Trophoblast cell (in vitro differentiated cells and primary cell): ENCODE measurements at regions not wholly inside any gene's neighbourhood (a gene's known extent, or its start where the extent isn't known, plus 50 kb on each side); places are given as distances from the start of the nearest gene placed in this dataset.
A peak's percentile ranks its signal among the peaks of the same experiment; 100 is the strongest.

Experiments
- DNase-seq, 2 donors: peaks; one replicate each; pipeline ENCODE4 v3.0.0-alpha.2; 2016
- H2AFZ ChIP-seq: 2 replicates; pipeline ENCODE4 v1.6.1; 2013; ENCODE audit warnings: low read length, moderate library complexity, mild to moderate bottlenecking; ENCODE audit not compliant: insufficient read depth, poor library complexity
- H2AK5ac ChIP-seq: 2 replicates; pipeline ENCODE4 v1.6.1; 2013; ENCODE audit warnings: mild to moderate bottlenecking, low read length
- H2BK120ac ChIP-seq: 2 replicates; pipeline ENCODE4 v1.6.1; 2013; ENCODE audit warnings: low read length, mild to moderate bottlenecking, moderate library complexity; ENCODE audit not compliant: insufficient read depth, poor library complexity
- H2BK12ac ChIP-seq: 2 replicates; pipeline ENCODE4 v1.6.1; 2013; ENCODE audit warnings: mild to moderate bottlenecking, low read length, moderate library complexity
- H2BK5ac ChIP-seq: 2 replicates; pipeline ENCODE4 v1.6.1; 2013; ENCODE audit warnings: low read length, low read depth, moderate library complexity, mild to moderate bottlenecking; ENCODE audit not compliant: poor library complexity
- H3K14ac ChIP-seq: 2 replicates; pipeline ENCODE4 v1.6.1; 2013; ENCODE audit warnings: mild to moderate bottlenecking, low read length
- H3K18ac ChIP-seq: 2 replicates; pipeline ENCODE4 v1.6.1; 2013; ENCODE audit warnings: mild to moderate bottlenecking, low read length
- H3K23ac ChIP-seq: 2 replicates; pipeline ENCODE4 v1.6.1; 2013; ENCODE audit warnings: low read length
- H3K27ac ChIP-seq: 2 replicates; pipeline ENCODE4 v1.5.1; 2013; ENCODE audit warnings: low read depth, mild to moderate bottlenecking, inconsistent platforms, low read length, moderate library complexity
- H3K27me3 ChIP-seq: 2 replicates; pipeline ENCODE4 v1.6.1; 2013; ENCODE audit warnings: inconsistent platforms, mild to moderate bottlenecking, low read length, moderate library complexity; ENCODE audit not compliant: insufficient read depth
- H3K36me3 ChIP-seq, 2 experiments: 1 replicate in 1 of 2; 2 replicates in 1 of 2; pipeline ENCODE4 v1.6.1; 2013; ENCODE audit warnings: low read length in 2 of 2, mild to moderate bottlenecking in 2 of 2, moderate library complexity in 1 of 2; ENCODE audit not compliant: insufficient read depth in 2 of 2, control insufficient read depth in 1 of 2
- H3K4ac ChIP-seq: 2 replicates; pipeline ENCODE4 v1.6.1; 2013; ENCODE audit warnings: low read depth, mild to moderate bottlenecking, low read length, moderate library complexity
- H3K4me1 ChIP-seq, 2 experiments: 1 replicate in 1 of 2; 2 replicates in 1 of 2; pipeline ENCODE4 v1.6.1; 2013; ENCODE audit warnings: low read length in 2 of 2, mild to moderate bottlenecking in 2 of 2, moderate library complexity in 1 of 2; ENCODE audit not compliant: insufficient read depth in 2 of 2, control insufficient read depth in 1 of 2
- H3K4me2 ChIP-seq: 2 replicates; pipeline ENCODE4 v1.6.1; 2013; ENCODE audit warnings: inconsistent platforms, mild to moderate bottlenecking, low read length, moderate library complexity
- H3K4me3 ChIP-seq: 2 replicates; pipeline ENCODE4 v1.5.1; 2013; ENCODE audit warnings: mild to moderate bottlenecking, low read depth, low read length, inconsistent platforms
- H3K79me1 ChIP-seq: one replicate; pipeline ENCODE4 v1.6.1; 2013; ENCODE audit warnings: low read length
- H3K79me2 ChIP-seq: 2 replicates; pipeline ENCODE4 v1.6.1; 2013; ENCODE audit warnings: low read length, mild to moderate bottlenecking; ENCODE audit not compliant: control insufficient read depth, insufficient read depth, poor library complexity
- H3K9ac ChIP-seq: 2 replicates; pipeline ENCODE4 v1.6.1; 2013; ENCODE audit warnings: mild to moderate bottlenecking, low read length
- H3K9me3 ChIP-seq: 2 replicates; pipeline ENCODE4 v1.6.1; 2013; ENCODE audit warnings: low read depth, mild to moderate bottlenecking, control low read depth, inconsistent platforms, low read length; ENCODE audit not compliant: insufficient read depth
- H4K12ac ChIP-seq: 2 replicates; pipeline ENCODE4 v1.6.1; 2013; ENCODE audit warnings: low read depth, mild to moderate bottlenecking, low read length, moderate library complexity
- H4K8ac ChIP-seq: 2 replicates; pipeline ENCODE4 v1.6.1; 2013; ENCODE audit warnings: low read depth, mild to moderate bottlenecking, low read length, moderate library complexity
- H4K91ac ChIP-seq: one replicate; pipeline ENCODE4 v1.6.1; 2013; ENCODE audit warnings: low read depth, mild to moderate bottlenecking, low read length, moderate library complexity
- WGBS: extraction: QIAGEN DNeasy Blood & Tissue Kit; methylation state at CpG from one replicate; pipeline ENCODE4 v1.1.7; 2013; ENCODE audit warnings: missing lambda C conversion rate; ENCODE audit not compliant: insufficient read length, insufficient coverage; ENCODE audit errors: extremely low coverage; 5-methylcytosine and 5-hydroxymethylcytosine counted together

DNA sequence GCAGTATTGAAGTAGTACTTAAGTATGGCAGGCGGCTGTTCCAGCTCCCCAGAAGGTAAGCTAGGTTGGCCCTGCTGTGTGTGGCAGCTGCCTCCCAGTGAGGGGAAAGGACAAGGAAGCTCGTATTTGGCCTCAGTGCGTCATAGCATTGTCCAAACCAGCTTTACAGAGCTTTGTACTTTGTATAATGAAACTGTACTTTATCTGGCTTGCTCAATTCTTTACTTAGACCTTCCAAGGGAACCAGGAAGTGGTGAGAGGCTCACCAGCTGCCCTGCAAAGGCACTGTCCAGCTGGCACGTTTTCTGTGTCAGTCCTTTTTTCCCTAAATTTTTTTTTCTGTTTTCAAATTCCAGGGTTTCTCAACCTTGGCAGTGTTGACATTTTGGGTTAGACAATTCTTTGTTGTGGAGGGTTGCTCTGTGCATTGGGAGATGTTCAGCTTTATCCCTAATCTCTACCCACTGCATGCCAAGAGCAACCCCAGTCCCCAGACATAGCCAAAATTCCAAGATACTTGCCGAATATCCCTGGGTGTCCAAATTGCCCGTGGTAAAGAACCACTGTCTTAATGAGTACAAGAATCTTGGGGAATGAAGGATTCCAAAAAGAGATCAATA lies 474.5 kb downstream of the LRRC70 start:
- no peak overlapping the region for H4K8ac ChIP-seq

DNA sequence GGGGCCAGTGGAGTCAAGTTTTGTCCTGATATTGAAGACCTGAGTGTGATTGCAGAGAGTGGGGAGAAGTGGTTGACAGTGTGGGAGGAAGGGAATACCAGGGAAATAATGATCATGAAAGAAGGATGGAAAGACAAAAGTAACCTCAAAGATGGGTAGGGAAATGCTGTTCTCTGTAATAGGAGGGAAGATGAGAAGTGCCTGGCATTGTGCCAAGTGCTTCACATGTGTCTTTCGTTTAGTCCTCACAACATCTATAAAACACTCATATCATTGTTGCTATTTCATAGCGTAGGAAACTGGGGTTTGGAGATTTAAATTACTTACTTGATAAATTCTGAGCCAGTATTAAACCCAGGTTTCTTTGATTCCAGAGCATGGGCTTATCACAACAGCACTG lies 472.3 kb downstream of the LRRC70 start:
- H3K4me1 ChIP-seq: peaks cover 0 to 2% of the 10 kb centered on the region in 2 experiments
- no peak overlapping the region for H3K4ac ChIP-seq
- no CpG with 5 or more reads among the region's 2 CpGs for WGBS
- H4K91ac ChIP-seq: no peak overlapping the region
- H3K4me3 ChIP-seq: no peak overlapping the region
- no peak overlapping the region for H3K9ac ChIP-seq
- no peaks in the 10 kb centered on the region for H3K36me3 ChIP-seq
- H3K18ac ChIP-seq: no peak overlapping the region
- no peak overlapping the region for H3K4me2 ChIP-seq
- no peak overlapping the region for H4K12ac ChIP-seq
- H3K79me2 ChIP-seq: no peaks in the 10 kb centered on the region
- no peak overlapping the region for H2BK120ac ChIP-seq
- no peak overlapping the region for H3K23ac ChIP-seq
- no peak overlapping the region for H2BK5ac ChIP-seq
- no peak overlapping the region for H2AFZ ChIP-seq
- H4K8ac ChIP-seq: no peak overlapping the region
- H3K9me3 ChIP-seq: no peaks in the 10 kb centered on the region
- DNase-seq: no peak
- H3K27ac ChIP-seq: no peak overlapping the region
- H3K79me1 ChIP-seq: no peaks in the 10 kb centered on the region
- no peaks in the 10 kb centered on the region for H3K27me3 ChIP-seq
- no peak overlapping the region for H2BK12ac ChIP-seq
- no peak overlapping the region for H2AK5ac ChIP-seq
- H3K14ac ChIP-seq: no peak overlapping the region

More for the DNA sequence above, 474.5 kb downstream of the LRRC70 start:
- H3K36me3 ChIP-seq: no peaks in the 10 kb centered on the region
- H2BK5ac ChIP-seq: no peak overlapping the region
- H3K9me3 ChIP-seq: no peaks in the 10 kb centered on the region
- H3K14ac ChIP-seq: no peak overlapping the region
- H2AFZ ChIP-seq: no peak overlapping the region
- H2BK12ac ChIP-seq: no peak overlapping the region
- no peak overlapping the region for H3K27ac ChIP-seq
- peak in 1 of 2 donors; percentile 3 for DNase-seq
- H2BK120ac ChIP-seq: no peak overlapping the region
- H3K4ac ChIP-seq: no peak overlapping the region
- H3K9ac ChIP-seq: no peak overlapping the region
- H3K79me1 ChIP-seq: no peaks in the 10 kb centered on the region
- H3K23ac ChIP-seq: no peak overlapping the region
- H3K4me3 ChIP-seq: no peak overlapping the region
- peaks cover 0 to 2% of the 10 kb centered on the region in 2 experiments for H3K4me1 ChIP-seq
- H2AK5ac ChIP-seq: no peak overlapping the region
- no peak overlapping the region for H3K18ac ChIP-seq
- H3K79me2 ChIP-seq: no peaks in the 10 kb centered on the region
- H3K27me3 ChIP-seq: no peaks in the 10 kb centered on the region
- no peak overlapping the region for H3K4me2 ChIP-seq
- H4K12ac ChIP-seq: no peak overlapping the region
- WGBS: no CpG with 5 or more reads among the region's 6 CpGs
- H4K91ac ChIP-seq: no peak overlapping the region

DNA sequence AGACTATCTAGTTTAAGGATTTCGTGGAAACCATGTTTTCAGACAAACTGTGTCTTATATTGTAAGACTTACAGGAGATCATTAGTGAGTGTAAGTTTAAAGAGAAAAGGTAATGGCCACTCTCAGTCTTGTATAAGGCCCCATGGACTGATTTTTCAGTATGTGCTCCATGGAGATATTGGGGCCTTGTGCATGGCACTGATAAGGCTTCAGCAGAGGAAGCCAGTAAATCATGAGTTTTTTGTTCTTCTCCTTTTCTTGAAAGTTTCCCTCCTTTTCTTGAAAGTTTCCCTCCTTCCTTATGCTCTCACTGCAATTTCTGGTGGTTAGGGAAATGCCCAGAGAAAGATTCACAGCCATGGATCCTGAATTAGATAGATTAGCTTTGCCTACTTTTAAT lies 471.3 kb downstream of the LRRC70 start:
- H3K9ac ChIP-seq: no peak overlapping the region
- no peak overlapping the region for H3K4ac ChIP-seq
- H4K12ac ChIP-seq: no peak overlapping the region
- no peak overlapping the region for H3K4me3 ChIP-seq
- H4K8ac ChIP-seq: no peak overlapping the region
- no peaks in the 10 kb centered on the region for H3K36me3 ChIP-seq
- H3K23ac ChIP-seq: no peak overlapping the region
- H3K18ac ChIP-seq: no peak overlapping the region
- no peaks in the 10 kb centered on the region for H3K79me1 ChIP-seq
- H3K4me1 ChIP-seq: no peaks in the 10 kb centered on the region
- no peak overlapping the region for H2BK5ac ChIP-seq
- no peak overlapping the region for H2BK12ac ChIP-seq
- H3K14ac ChIP-seq: no peak overlapping the region
- H3K27me3 ChIP-seq: no peaks in the 10 kb centered on the region
- no peak overlapping the region for H3K4me2 ChIP-seq
- no peaks in the 10 kb centered on the region for H3K79me2 ChIP-seq
- no peak overlapping the region for H4K91ac ChIP-seq
- no peak overlapping the region for H2BK120ac ChIP-seq
- H3K27ac ChIP-seq: no peak overlapping the region
- H3K9me3 ChIP-seq: no peaks in the 10 kb centered on the region
- no peak overlapping the region for H2AFZ ChIP-seq
- DNase-seq: no peak
- H2AK5ac ChIP-seq: no peak overlapping the region
- WGBS: no CpG with 5 or more reads among the region's 1 CpG

DNA sequence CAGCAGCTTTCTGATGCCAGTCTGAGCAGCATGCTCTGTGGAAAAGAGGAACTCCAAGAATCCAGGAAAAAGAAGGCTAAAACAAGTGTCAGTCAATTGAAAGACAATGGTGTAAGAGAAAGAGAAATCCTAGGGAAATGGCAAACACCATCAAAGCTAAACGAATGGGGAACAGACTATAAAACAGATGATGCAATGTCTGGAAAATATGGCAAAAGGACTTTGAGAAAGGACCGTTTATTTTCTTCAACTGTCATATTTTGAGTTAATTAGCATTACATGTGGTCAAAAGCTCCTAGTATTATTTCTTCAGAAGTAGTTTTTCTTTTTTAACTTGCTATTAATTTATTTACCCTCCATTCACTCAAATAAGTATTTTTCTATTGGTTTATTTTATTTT lies 465.2 kb downstream of the LRRC70 start:
- H3K14ac ChIP-seq: no peak overlapping the region
- no peak overlapping the region for H2AK5ac ChIP-seq
- DNase-seq: no peak
- no peak overlapping the region for H2BK120ac ChIP-seq
- H3K4me1 ChIP-seq: no peaks in the 10 kb centered on the region
- H3K4ac ChIP-seq: no peak overlapping the region
- no peaks in the 10 kb centered on the region for H3K79me1 ChIP-seq
- no peak overlapping the region for H3K18ac ChIP-seq
- no peak overlapping the region for H3K4me3 ChIP-seq
- H3K79me2 ChIP-seq: no peaks in the 10 kb centered on the region
- H2BK5ac ChIP-seq: no peak overlapping the region
- no peaks in the 10 kb centered on the region for H3K9me3 ChIP-seq
- H4K91ac ChIP-seq: no peak overlapping the region
- no peak overlapping the region for H3K9ac ChIP-seq
- H3K27me3 ChIP-seq: no peaks in the 10 kb centered on the region
- H2BK12ac ChIP-seq: no peak overlapping the region
- H3K36me3 ChIP-seq: no peaks in the 10 kb centered on the region
- H3K4me2 ChIP-seq: no peak overlapping the region
- H3K23ac ChIP-seq: no peak overlapping the region
- H4K12ac ChIP-seq: no peak overlapping the region
- H2AFZ ChIP-seq: no peak overlapping the region
- H4K8ac ChIP-seq: no peak overlapping the region
- no peak overlapping the region for H3K27ac ChIP-seq
- WGBS: no CpG with 5 or more reads among the region's 2 CpGs
